ENCODE measurements at regions not wholly inside any gene's neighbourhood (a gene's known extent, or its start where the extent isn't known, plus 50 kb on each side); places are given as distances from the start of the nearest gene placed in this dataset.

GRCh38 chr4:111919639-111920038 lies 225.6 kb upstream of the FAM241A start:
- no peak for DNase-seq (ENCODE audit: extremely low spot score)
- ChIA-PET POLR2A (no interaction called here), CTCF (no interaction called here)
- no peak for TF ChIP-seq FOXA1 (IDR thresholded peaks at IDR 0.05)
- no peak for TF ChIP-seq BHLHE40 (IDR thresholded peaks at IDR 0.05; ENCODE audit: borderline replicate concordance)
- no peak for TF ChIP-seq ZNF384 (IDR thresholded peaks at IDR 0.05)
- TF ChIP-seq LEF1 (IDR thresholded peaks at IDR 0.05; ENCODE audit: borderline replicate concordance): no peak
- TF ChIP-seq CTBP1 (IDR thresholded peaks at IDR 0.05; ENCODE audit: borderline replicate concordance): no peak
- no peak for TF ChIP-seq L3MBTL2 (conservative IDR thresholded peaks at IDR 0.05)
- no peak for TF ChIP-seq FOXK2 (IDR thresholded peaks at IDR 0.05)
- TF ChIP-seq PKNOX1 (IDR thresholded peaks at IDR 0.05): no peak
- TF ChIP-seq NFRKB (IDR thresholded peaks at IDR 0.05): no peak
- no peak for TF ChIP-seq ELF4 (IDR thresholded peaks at IDR 0.05)
- no peak for TF ChIP-seq ARNT (IDR thresholded peaks at IDR 0.05)
- TF ChIP-seq HDGF (IDR thresholded peaks at IDR 0.05; ENCODE audit: borderline replicate concordance): no peak
- no peak for TF ChIP-seq TARDBP (IDR thresholded peaks at IDR 0.05)
- TF ChIP-seq FOXM1 (IDR thresholded peaks at IDR 0.05; ENCODE audit: borderline replicate concordance): no peak
- TF ChIP-seq SP1 (IDR thresholded peaks at IDR 0.05): no peak
- no peak for TF ChIP-seq SUZ12 (IDR thresholded peaks at IDR 0.05)

GRCh38 chr4:111921714-111922113 lies 223.5 kb upstream of the FAM241A start:
- no peak for DNase-seq (ENCODE audit: extremely low spot score)
- CTCF ChIA-PET: no interaction called here
- POLR2A ChIA-PET: no interaction called here
- no peak for TF ChIP-seq NFRKB (IDR thresholded peaks at IDR 0.05)
- TF ChIP-seq TARDBP (IDR thresholded peaks at IDR 0.05): no peak
- no peak for TF ChIP-seq HDGF (IDR thresholded peaks at IDR 0.05; ENCODE audit: borderline replicate concordance)
- TF ChIP-seq ARNT (IDR thresholded peaks at IDR 0.05): no peak
- no peak for TF ChIP-seq SP1 (IDR thresholded peaks at IDR 0.05)
- TF ChIP-seq FOXA1 (IDR thresholded peaks at IDR 0.05): no peak
- no peak for TF ChIP-seq L3MBTL2 (conservative IDR thresholded peaks at IDR 0.05)

- TF ChIP-seq BHLHE40 (IDR thresholded peaks at IDR 0.05; ENCODE audit: borderline replicate concordance) (no peak), ARNT (IDR thresholded peaks at IDR 0.05) (no peak)
- DNase-seq (ENCODE audit: extremely low spot score): no peak
- CTCF ChIA-PET: no interaction called here
- POLR2A ChIA-PET: no interaction called here
These were observed 221.5 kb upstream of the FAM241A start for GRCh38 chr4:111923786-111924185.

GRCh38 chr4:111924696-111925095 lies 220.6 kb upstream of the FAM241A start:
- no peak for DNase-seq (ENCODE audit: extremely low spot score)
- POLR2A ChIA-PET: no interaction called here
- CTCF ChIA-PET: no interaction called here
- TF ChIP-seq BHLHE40 (IDR thresholded peaks at IDR 0.05; ENCODE audit: borderline replicate concordance) (no peak), PKNOX1 (IDR thresholded peaks at IDR 0.05) (no peak), NFRKB (IDR thresholded peaks at IDR 0.05) (no peak), ZNF384 (IDR thresholded peaks at IDR 0.05) (no peak), FOXM1 (IDR thresholded peaks at IDR 0.05; ENCODE audit: borderline replicate concordance) (no peak), SP1 (IDR thresholded peaks at IDR 0.05) (no peak), CTBP1 (IDR thresholded peaks at IDR 0.05; ENCODE audit: borderline replicate concordance) (no peak), FOXK2 (IDR thresholded peaks at IDR 0.05) (no peak), TARDBP (IDR thresholded peaks at IDR 0.05) (no peak), ELF4 (IDR thresholded peaks at IDR 0.05) (no peak), SUZ12 (IDR thresholded peaks at IDR 0.05) (no peak), L3MBTL2 (conservative IDR thresholded peaks at IDR 0.05) (no peak), HDGF (IDR thresholded peaks at IDR 0.05; ENCODE audit: borderline replicate concordance) (no peak), FOXA1 (IDR thresholded peaks at IDR 0.05) (no peak), LEF1 (IDR thresholded peaks at IDR 0.05; ENCODE audit: borderline replicate concordance) (no peak)

- TF ChIP-seq PKNOX1 (IDR thresholded peaks at IDR 0.05) (no peak), ZNF384 (IDR thresholded peaks at IDR 0.05) (no peak), SP1 (IDR thresholded peaks at IDR 0.05) (no peak), L3MBTL2 (conservative IDR thresholded peaks at IDR 0.05) (no peak), TARDBP (IDR thresholded peaks at IDR 0.05) (no peak), FOXK2 (IDR thresholded peaks at IDR 0.05) (no peak), ELF4 (IDR thresholded peaks at IDR 0.05) (no peak), ARNT (IDR thresholded peaks at IDR 0.05) (no peak), HDGF (IDR thresholded peaks at IDR 0.05; ENCODE audit: borderline replicate concordance) (no peak), SUZ12 (IDR thresholded peaks at IDR 0.05) (no peak), LEF1 (IDR thresholded peaks at IDR 0.05; ENCODE audit: borderline replicate concordance) (no peak), CTBP1 (IDR thresholded peaks at IDR 0.05; ENCODE audit: borderline replicate concordance) (no peak)
- ChIA-PET POLR2A (no interaction called here), CTCF (interaction anchor here (0.6 kb wide), 1 partner anchor 152 kb away, joined by 4 read pairs; no protein-coding TSS in a partner anchor)
- no peak for DNase-seq (ENCODE audit: extremely low spot score)
These were observed 214.6 kb upstream of the FAM241A start for GRCh38 chr4:111930659-111931058.

- no peak for TF ChIP-seq NFRKB (IDR thresholded peaks at IDR 0.05)
- TF ChIP-seq FOXK2 (IDR thresholded peaks at IDR 0.05): no peak
- TF ChIP-seq PKNOX1 (IDR thresholded peaks at IDR 0.05): peak; percentile 93
- no peak for TF ChIP-seq BHLHE40 (IDR thresholded peaks at IDR 0.05; ENCODE audit: borderline replicate concordance)
- TF ChIP-seq CTBP1 (IDR thresholded peaks at IDR 0.05; ENCODE audit: borderline replicate concordance): peak; percentile 33; the same call in 1 of the 2 replicates
- no peak for TF ChIP-seq LEF1 (IDR thresholded peaks at IDR 0.05; ENCODE audit: borderline replicate concordance)
- no peak for TF ChIP-seq ARNT (IDR thresholded peaks at IDR 0.05)
- no peak for TF ChIP-seq FOXA1 (IDR thresholded peaks at IDR 0.05)
- DNase-seq (ENCODE audit: extremely low spot score): peak; percentile 19
- ChIA-PET POLR2A (no interaction called here), CTCF (interaction anchor here (0.9 kb wide), 1 partner anchor 142 kb away, joined by 3 read pairs; no protein-coding TSS in a partner anchor)
These were observed 211.6 kb upstream of the FAM241A start for GRCh38 chr4:111933703-111934102.

All from HEK293T (cell line).